NCI-H1930 (cell line): ENCODE measurements at regions not wholly inside any gene's neighbourhood (a gene's known extent, or its start where the extent isn't known, plus 50 kb on each side); places are given as distances from the start of the nearest gene placed in this dataset.
A peak's percentile ranks its signal among the peaks of the same experiment; 100 is the strongest.

Source experiments
- DNase-seq, 2 experiments: peaks; one replicate each; lab custom pipeline; 2025; lab: John Stamatoyannopoulos, UW

- no peak for DNase-seq
Measured at GRCh38 chr7:68485253-68485917, 1112.9 kb upstream of the AUTS2 start.

GRCh38 chr7:68488341-68489060, 1109.8 kb upstream of the AUTS2 start:
- no peak for DNase-seq

GRCh38 chr7:68491523-68492358, 1106.5 kb upstream of the AUTS2 start:
- DNase-seq = peak in 1 of 2 experiments; percentile 42

- DNase-seq = peak in 1 of 2 experiments; percentile 42
Measured at GRCh38 chr7:68492359-68492690, 1106.0 kb upstream of the AUTS2 start.

- DNase-seq = no peak
Measured at GRCh38 chr7:68503400-68503799, 1094.9 kb upstream of the AUTS2 start.

- no peak for DNase-seq
Measured at GRCh38 chr7:68504716-68505115, 1093.6 kb upstream of the AUTS2 start.

GRCh38 chr7:68505721-68506120, 1092.6 kb upstream of the AUTS2 start:
- DNase-seq = no peak

GRCh38 chr7:68507668-68508067, 1090.6 kb upstream of the AUTS2 start:
- DNase-seq = no peak

GRCh38 chr7:68509054-68509453, 1089.2 kb upstream of the AUTS2 start:
- DNase-seq = no peak

- DNase-seq = no peak
Measured at GRCh38 chr7:68509603-68510002, 1088.7 kb upstream of the AUTS2 start.

- DNase-seq = no peak
Measured at GRCh38 chr7:68511281-68511680, 1087.0 kb upstream of the AUTS2 start.

- no peak for DNase-seq
Measured at GRCh38 chr7:68512466-68512865, 1085.8 kb upstream of the AUTS2 start.

GRCh38 chr7:68518060-68518459, 1080.2 kb upstream of the AUTS2 start:
- no peak for DNase-seq

- no peak for DNase-seq
Measured at GRCh38 chr7:68524126-68524525, 1074.1 kb upstream of the AUTS2 start.

- DNase-seq = no peak
Measured at GRCh38 chr7:68529221-68529620, 1069.1 kb upstream of the AUTS2 start.

- no peak for DNase-seq
Measured at GRCh38 chr7:68535266-68535665, 1063.0 kb upstream of the AUTS2 start.

GRCh38 chr7:68537051-68537773, 1061.1 kb upstream of the AUTS2 start:
- no peak for DNase-seq

- DNase-seq = no peak
Measured at GRCh38 chr7:68537774-68538071, 1060.6 kb upstream of the AUTS2 start.

GRCh38 chr7:68542831-68543230, 1055.4 kb upstream of the AUTS2 start:
- DNase-seq = peak in 1 of 2 experiments; percentile 66

GRCh38 chr7:68544851-68545250, 1053.4 kb upstream of the AUTS2 start:
- DNase-seq = no peak

GRCh38 chr7:68547181-68547580, 1051.1 kb upstream of the AUTS2 start:
- DNase-seq = no peak

- no peak for DNase-seq
Measured at GRCh38 chr7:68547799-68548198, 1050.5 kb upstream of the AUTS2 start.
